PC-3 (cell line): ENCODE measurements at regions not wholly inside any gene's neighbourhood (a gene's known extent, or its start where the extent isn't known, plus 50 kb on each side); places are given as distances from the start of the nearest gene placed in this dataset.
"Not testable (repeated sequence)": the region's sequence is repeated elsewhere in the genome, so short reads cannot be mapped to it uniquely, and the experiment has no call there.

ENCODE experiments used
- CTCF ChIP-seq: fragments of 300-600 bp; sonication (generic); conservative IDR thresholded peaks from 2 replicates; pipeline ENCODE4 v1.5.1; 2017; ENCODE audit warnings: antibody characterized with exemption, low read depth, mild to moderate bottlenecking, low read length
- EZH2 ChIP-seq: fragments of 300-600 bp; sonication (generic); IDR thresholded peaks from one replicate; pipeline ENCODE4 v1.6.1; 2017; ENCODE audit warnings: antibody characterized with exemption, mild to moderate bottlenecking, low read length; ENCODE audit not compliant: unreplicated experiment
- EZH2phosphoT487 ChIP-seq: fragments of 300-600 bp; sonication (generic); IDR thresholded peaks from 2 replicates; pipeline ENCODE4 v1.6.1; 2018; ENCODE audit warnings: mild to moderate bottlenecking, antibody characterized with exemption, low read length, borderline replicate concordance

- not testable (repeated sequence) for TF ChIP-seq CTCF, EZH2, EZH2phosphoT487
Observed at GRCh38 chr5:143517824-143518223, 114.3 kb upstream of the NR3C1 start.
